Suprapubic skin (tissue), 4 donors: ENCODE measurements at regions not wholly inside any gene's neighbourhood (a gene's known extent, or its start where the extent isn't known, plus 50 kb on each side); places are given as distances from the start of the nearest gene placed in this dataset.

Source experiments
- EP300 ChIP-seq: sonication (generic); formaldehyde crosslinking; IDR thresholded peaks from one replicate; pipeline ENCODE4 v1.6.1; 2017; ENCODE audit warnings: antibody characterized with exemption
- POLR2A ChIP-seq, 2 donors: fragments of 450-650 bp; IDR thresholded peaks; one replicate each; pipeline ENCODE4 v1.6.1; 2017; ENCODE audit warnings: antibody characterized with exemption in 2 of 2, mild to moderate bottlenecking in 2 of 2, moderate library complexity in 2 of 2
- POLR2AphosphoS5 ChIP-seq, 3 donors: sonication (generic); formaldehyde crosslinking; IDR thresholded peaks; one replicate each; pipeline ENCODE4 v1.6.1; 2017; ENCODE audit warnings: antibody characterized with exemption in 3 of 3
- TF ChIP-seq, protein P1 (sequence below), 2 donors: fragments of 200-600 bp in 1 of 2; fragments of 450-650 bp in 1 of 2; sonication (generic) in 1 of 2; IDR thresholded peaks; one replicate each; pipeline ENCODE4 v1.5.1; 2016 to 2019; ENCODE audit warnings: antibody characterized with exemption in 2 of 2, mild to moderate bottlenecking in 1 of 2, moderate library complexity in 1 of 2

DNA sequence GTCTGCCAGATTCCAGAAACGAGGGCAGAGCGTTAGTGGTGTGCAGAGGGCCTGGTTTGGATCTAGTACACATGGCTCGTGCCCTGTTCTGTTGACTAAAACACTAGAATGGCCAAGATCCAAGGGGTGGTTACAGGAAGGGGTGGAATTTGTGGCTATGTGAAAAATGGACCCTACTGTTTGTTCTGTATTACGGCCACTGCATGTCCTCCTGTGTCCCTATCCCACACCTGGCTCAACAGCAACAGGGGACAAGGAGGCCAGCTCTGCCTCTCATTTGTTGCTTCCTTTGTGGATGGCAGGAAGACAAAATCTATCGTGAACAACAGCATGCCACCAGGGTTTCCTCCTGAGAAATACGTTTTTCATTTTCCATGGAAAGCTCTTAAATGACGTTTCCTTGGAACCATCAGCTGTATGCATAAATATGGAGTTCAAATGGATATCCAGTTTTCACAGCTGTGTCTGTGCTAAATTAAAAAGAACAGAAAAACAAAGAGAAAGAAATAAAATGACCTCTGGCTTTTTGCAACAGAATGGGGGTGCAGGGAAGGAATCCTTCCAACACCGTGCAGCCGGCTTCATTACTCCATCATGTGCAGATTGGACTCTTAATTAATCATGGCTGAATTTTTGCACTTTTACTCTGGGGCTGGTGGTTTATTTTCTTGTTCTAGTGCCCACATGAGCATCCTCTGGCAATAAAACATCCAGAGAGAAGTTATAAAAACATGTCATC, 318.9 kb downstream of the CXCL12 start:
- TF ChIP-seq, protein P1, sequence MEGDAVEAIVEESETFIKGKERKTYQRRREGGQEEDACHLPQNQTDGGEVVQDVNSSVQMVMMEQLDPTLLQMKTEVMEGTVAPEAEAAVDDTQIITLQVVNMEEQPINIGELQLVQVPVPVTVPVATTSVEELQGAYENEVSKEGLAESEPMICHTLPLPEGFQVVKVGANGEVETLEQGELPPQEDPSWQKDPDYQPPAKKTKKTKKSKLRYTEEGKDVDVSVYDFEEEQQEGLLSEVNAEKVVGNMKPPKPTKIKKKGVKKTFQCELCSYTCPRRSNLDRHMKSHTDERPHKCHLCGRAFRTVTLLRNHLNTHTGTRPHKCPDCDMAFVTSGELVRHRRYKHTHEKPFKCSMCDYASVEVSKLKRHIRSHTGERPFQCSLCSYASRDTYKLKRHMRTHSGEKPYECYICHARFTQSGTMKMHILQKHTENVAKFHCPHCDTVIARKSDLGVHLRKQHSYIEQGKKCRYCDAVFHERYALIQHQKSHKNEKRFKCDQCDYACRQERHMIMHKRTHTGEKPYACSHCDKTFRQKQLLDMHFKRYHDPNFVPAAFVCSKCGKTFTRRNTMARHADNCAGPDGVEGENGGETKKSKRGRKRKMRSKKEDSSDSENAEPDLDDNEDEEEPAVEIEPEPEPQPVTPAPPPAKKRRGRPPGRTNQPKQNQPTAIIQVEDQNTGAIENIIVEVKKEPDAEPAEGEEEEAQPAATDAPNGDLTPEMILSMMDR (IDR thresholded peaks at IDR 0.05) = no peak
- TF ChIP-seq POLR2A (IDR thresholded peaks at IDR 0.05) (no peak), POLR2AphosphoS5 (IDR thresholded peaks at IDR 0.05) (no peak), EP300 (no peak)
